ENCODE measurements at regions not wholly inside any gene's neighbourhood (a gene's known extent, or its start where the extent isn't known, plus 50 kb on each side); places are given as distances from the start of the nearest gene placed in this dataset.

DNA sequence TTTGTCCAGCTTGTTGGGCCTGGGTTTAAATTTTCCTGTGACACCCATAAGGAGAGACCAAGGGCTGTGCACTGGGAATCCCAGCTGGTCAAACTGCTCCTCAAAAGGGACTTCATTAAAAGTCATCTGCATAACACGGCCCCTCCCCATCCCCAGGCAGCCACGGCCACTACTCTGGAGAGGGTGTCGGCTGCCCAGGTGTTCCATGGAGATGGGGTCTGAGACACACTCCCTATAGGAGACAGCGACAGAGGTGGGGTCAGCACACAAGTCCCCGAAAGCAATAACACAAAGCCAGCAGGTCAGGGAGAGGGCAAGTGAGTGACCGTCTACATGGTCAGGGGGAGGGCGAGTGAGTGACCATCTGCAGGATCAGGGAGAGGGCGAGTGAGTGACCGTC is 75.6 kb upstream of the BCL11B start:
- no peak for DNase-seq (ENCODE audit: low spot score)

DNA sequence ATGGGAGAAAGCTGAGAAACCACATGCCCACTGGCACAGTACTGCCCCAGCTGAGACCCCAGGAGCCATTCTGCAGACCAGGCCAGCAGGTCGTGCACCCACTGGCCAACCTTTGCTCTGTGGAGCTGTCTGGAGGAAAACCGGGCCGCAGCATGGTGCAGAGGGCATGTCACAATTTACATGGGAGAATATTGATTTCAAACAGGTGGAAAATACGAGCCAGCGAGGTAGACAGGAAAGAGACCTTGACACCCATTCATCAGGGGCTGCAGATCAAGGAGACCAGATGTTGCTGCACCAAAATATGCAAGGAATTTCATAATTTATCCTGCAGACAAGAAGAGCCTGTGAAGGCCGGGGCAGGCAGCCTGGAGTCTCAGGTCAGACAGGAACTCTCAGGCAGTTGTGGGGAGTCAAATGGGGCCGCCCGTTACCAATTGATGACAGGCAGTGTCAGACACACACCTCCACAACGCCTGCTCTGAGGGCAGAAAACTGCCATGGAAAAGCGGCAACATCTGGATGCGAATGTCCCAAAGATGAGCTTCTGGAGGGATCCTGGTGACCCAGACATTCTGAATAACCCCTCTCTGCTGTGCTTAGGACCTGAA is 74.6 kb upstream of the BCL11B start:
- no peak for DNase-seq (ENCODE audit: low spot score)

DNA sequence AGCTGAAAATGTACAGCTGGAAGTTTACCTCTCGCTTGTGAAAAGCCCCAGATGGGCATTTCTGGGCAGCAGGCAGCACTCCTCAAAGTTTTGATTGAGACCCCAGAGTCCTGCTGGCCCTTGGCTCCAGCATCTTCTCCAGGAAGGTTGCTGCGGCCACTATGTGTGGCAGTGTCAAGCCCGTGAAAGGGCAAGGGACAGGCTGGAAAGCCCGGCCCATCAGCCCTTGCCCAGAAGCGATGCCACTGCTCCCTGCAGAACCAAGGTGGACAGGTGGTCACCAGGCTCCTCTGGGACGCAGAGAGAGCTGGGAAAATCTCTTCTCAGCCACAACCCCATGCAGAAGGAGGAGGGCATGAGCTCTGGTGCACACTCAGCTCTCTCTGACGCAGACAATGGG is 73.5 kb upstream of the BCL11B start:
- no peak for DNase-seq (ENCODE audit: low spot score)

DNA sequence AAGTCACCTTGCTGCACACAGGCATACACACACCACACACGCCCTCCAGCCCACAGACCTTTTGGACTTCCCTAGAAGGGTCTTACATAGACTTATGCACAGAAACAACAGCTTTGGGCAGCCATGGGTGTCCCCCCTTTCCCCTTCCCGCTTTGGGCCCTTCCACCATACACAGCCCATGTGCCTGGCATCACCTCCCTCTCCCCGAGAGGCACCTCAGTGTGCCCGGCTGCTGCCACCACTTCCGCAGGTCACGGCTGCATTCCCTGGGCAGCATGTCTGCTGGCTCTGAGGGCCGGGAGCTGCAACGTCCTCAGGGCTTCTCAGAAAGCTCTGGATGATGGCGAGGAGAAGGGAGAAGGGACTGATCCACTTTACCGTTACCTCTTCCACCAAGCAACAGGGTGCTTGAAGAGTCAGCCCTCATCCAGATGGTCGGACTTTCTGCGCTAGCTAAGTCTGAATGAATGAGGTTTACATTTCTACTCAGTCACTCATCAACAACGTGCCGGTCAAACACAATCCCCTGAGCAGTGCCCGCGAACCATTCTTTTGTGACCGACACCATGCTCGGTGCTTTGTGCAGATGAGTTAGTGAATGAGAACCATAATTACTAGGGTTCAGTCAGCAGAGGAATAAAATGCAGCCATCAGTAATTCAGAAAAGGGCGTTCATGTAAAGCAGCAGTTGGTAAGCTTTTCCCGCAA is 72.2 kb upstream of the BCL11B start:
- no peak for DNase-seq (ENCODE audit: low spot score)

DNA sequence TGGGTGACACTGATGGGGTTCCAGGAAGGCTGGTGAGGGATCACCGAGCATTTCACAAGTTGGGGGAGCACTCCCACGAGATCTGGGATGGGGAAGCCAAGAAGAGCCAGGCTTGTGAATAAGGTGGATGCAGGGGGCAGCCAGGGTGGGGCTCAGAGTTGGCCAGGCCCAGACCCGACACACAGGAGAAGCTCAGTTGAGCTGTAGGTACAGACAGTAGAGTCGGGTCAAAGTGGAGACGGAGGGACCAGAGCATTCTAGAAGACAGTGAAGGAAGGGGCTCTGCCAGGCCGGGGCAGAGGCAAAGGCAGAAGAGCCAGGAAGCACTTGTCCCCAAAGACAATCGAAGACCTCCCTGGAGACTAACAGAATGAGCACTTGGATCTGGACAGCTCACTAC is 70.9 kb upstream of the BCL11B start:
- DNase-seq (ENCODE audit: low spot score): no peak

DNA sequence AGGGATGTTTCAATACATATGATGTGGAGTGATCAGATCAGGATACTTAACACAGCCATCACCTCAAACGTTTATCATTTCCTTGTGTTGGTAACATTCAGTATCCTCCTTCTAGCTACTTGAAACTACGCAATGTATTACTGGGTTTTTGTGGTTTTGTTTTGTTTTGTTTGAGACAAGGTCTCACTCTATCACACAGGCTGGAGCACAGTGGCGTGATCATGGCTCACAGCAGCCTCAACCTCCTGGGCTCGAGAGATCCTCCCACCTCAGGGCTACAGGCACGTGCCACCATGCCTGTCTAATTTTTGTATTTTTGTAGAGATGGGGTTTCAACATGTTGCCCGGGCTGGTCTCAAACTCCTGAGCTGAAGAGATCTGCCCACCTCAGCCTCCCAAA is 70.2 kb upstream of the BCL11B start:
- DNase-seq (ENCODE audit: low spot score): no peak

DNA sequence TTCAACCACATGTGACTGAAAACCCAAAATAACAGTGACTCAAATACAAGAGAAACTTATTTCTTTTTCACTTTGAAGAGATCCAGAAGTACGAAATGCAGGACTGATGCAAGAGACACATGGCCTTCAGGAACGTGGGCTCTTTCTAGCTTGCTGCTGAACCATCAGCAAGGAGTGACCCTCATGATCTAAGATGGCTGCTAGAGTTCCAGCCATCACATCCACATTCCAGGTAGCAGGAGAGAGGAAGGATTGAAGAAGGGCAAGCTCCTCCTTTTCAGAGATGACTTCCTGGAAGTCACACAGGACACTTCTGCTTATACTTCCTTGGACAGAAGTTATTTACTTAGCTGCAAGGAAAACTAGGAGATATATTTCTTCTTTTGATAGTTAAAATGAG is 67.6 kb upstream of the BCL11B start:
- DNase-seq (ENCODE audit: low spot score): no peak

DNA sequence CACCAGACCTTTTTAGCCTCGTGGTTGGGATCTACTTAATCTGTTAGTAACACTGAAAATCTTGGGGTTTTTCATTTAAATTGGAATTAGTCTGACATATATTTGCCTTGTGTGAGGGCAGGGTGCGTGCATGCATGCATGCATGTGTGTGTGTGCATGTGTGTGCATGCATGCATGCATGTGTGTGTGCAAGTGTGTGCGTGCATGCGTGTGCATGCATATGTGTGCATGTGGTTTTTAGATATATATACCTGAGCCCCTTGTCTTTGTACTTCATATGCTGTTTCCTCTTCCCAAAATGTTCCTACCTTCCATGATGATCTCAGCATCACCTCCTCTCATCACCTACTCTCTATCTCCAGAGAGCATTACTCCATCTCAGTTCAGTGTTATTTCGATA is 66.3 kb upstream of the BCL11B start:
- DNase-seq (ENCODE audit: low spot score): no peak

DNA sequence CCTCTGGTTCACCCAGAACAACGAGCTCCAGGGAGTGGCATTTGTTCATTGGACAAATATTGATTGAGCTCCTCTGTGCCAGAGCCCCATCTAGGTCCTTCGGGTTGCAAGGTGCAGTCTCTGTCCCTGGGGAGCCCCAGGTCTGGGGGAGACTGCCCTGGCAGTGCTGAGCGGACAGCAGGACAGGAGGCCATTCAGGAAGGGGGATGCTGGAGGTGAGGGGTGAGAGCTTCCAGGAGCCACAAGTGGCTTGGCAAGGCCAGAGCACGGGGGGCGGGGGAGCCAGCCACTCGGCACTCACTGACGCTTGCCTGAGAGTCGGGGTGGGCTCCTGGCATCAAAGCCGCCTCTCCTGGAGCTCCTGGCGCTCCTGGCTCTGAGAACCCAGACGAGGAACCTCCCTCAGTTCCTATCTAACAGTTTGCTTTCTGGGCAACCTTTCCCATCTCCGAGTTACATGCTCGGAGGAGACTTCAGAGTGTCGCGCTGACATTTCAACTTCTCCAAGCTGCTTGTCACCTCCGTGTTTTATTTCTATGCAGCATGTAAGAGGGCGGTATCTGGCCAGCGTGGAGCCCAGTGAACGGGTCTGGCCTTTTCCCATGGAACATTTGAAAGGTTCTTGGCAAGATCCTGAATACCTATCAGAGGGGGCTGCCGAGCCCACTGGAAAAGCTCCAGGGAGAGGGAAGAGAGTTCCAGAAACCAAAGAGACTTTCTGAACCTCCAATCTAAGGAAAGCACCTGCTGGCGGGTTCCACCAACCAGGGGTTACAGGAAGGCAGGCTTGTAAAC is 62.0 kb upstream of the BCL11B start:
- no peak for DNase-seq (ENCODE audit: low spot score)

DNA sequence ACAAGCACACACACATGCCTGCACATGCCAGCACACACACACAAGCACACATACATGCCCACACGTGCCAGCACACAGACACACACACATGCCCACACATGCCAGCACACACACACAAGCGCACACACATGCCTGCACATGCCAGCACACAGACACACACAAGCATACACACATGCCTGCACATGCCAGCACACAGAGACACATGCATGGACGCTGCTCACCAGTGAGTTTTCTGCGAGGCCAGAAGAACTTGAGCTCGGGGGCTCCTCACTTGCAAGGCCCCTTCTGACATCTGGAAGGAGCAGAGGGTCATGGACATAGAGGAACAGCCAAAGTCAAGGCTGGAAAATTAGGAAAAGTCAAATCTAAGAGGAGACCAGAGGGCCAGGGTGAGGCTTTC is 61.2 kb upstream of the BCL11B start:
- DNase-seq (ENCODE audit: low spot score): no peak

DNA sequence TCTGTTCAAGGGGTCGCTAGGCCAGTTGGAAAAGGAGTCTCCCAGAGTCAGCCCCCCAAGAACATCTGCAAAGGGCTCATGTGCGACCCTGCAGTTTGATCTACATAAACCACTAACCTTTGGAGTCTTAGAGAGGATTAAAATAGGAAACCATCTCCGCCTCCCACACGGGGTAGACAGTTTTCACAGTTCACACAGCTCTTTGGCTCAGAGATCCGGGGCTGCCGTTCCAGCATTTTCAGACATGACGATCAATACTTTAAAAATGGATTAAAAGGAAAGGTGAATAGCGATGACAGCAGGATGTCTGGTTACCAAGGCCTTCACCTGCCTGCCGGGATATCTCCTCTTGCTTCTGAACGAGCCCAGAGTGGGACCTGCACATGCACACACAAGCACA is 59.8 kb upstream of the BCL11B start:
- DNase-seq (ENCODE audit: low spot score): no peak

DNA sequence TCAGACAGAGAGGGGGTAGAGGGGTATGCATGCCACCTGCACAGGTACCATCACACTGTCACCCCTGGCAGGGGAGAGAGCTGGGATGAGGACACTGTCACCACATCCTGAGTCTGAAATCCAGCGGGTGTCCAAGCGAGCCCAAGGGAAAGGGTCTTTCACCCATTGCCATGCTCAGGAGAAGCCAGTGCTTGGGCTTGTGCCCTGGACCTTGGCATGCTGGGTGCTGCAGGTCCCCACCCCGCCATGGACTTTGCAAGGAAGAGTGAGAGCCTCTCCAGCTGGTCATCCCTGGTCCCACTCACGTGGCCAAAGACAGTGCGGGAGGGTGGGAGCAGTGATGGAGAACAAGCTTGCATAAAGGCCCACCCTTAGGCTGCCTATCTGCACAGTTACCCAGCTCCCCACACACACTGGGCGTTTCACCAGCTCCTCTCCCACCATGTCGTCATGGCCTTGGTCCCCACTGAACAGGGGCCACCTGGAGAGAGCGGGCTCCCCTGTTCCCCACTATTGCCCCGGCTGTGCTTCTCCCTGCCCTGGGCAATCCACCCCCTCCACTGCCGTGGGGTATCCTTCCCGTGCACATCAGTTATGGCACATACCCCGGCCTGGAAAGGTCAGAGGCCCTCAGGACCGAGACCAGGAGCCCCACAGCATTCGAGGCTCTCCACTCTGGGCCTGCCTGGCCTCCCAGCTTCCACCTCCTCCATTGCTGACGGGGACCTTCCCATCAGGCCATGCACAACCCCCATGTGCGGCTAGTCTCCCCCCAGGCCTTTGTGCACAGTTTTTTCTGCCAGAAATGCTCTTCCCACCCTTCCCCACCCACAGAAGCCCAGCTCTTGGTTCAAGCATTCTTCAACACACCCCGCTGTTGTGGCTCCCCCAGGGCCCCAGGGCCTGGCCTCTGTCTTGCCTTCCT is 58.6 kb upstream of the BCL11B start:
- DNase-seq (ENCODE audit: low spot score): no peak

DNA sequence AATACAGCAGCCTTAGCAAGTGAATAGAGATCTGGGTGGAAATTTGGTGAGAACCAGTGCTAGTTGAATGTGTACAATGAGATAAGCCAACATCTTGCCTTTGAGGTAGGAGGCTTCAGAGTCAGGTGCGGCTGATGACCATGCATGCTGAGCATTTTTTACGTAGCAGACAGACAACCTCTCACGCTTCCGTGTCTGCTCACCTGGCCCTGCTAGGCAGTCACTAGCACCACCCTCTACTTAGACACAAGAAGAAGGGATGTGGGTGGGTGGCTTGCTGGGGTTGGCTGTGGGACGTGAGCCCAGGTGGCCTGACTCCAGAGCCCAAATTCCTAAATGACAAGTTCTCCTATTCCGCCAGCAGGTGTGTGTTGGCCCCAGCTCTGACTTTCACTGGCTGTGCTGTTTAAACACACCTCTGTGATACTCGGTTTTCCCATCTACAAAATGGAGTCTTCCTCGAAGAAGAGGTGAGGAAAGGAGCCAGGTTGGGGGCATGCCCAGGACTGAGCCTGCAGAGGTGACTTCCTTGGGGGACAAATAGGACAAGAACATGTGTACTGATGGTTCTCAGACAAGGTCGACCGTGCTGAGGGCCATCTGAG is 57.8 kb upstream of the BCL11B start:
- no peak for DNase-seq (ENCODE audit: low spot score)

DNA sequence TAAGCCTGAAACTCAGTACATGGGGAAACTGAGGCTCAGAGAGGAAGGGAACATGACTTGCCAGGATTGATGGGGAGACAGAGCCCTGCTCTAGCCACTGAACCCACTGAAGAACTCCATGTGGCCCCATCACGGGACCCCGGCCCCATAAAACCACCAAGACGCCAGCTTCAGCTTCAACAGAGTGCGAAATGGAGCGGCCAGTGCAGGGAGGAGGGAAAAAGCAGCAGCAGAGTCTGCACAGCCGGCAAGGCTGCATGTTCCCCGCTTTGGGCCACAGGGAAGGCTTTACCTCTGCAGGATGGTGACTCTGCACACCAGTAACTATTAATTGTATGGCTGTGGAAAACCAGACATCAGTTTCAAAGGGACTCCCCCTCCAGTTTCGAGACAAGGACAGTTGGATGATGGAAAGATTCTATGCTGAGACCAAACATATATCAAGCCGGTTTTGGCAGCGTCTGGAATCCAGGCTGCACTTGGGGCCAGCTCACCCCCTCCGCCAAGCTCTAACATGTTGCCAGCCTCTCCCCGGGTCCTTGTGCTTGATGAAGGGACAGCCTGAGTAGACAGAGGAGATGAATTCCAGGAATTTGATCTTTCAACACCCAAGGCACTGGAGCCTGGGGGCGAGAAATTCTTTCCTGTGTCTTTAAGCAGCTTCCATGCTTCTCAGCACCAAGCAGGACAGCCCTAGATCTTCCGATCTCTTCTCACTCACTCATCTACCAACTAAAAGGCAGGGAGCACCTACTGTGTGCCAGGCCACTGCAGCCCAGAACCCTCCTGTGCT is 55.7 kb upstream of the BCL11B start:
- DNase-seq (ENCODE audit: low spot score): no peak

DNA sequence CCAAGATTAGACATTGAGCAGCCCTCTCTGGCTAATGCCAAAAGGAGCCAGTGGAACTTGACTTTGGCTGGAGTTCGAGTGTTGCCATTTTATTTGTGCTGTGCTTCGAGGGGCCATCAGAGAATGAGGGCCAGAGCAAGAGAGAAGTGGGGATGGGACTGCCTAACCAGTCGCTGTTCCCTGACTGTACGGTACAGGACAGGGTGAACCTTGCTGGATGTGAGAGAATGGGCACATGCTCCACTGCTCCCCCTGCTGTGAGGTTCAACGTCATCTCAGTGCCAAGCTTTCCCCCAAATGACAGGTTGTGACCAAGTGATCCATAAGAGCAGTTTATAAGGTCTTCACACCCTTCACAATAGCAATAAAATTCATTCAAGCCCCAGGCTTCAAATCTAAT is 55.1 kb upstream of the BCL11B start:
- no peak for DNase-seq (ENCODE audit: low spot score)

DNA sequence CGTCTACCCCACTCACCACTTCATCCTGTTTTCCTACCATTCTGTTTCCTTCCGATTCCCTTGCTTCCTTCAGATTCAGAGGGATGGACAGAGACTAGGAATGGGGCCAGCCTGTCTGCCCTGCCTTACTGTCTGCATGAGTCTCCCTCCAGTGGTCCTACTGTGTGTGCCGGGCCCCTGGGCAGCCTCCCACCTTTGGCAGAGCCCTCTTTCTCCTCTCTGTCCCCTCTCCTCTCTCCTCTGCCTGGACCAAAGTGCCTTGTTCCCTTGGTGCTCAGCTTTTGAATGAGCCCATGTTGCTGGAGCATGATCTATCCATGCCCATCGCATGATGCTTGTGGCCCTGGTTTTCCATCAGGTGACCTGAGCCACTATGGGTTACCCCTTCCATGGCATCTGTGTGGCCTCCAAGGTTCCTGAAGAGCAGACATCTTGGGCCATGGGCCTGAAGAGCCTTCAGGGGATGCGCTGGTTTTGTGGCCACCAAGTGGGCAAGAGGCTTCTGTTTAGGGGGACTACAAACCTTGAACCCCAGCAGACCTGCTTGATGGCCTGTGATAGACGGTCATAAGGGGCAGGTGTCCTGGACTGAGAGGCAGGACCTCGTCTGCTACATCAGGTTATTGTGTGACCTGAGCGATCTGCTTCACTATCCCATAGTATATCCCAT is 54.2 kb upstream of the BCL11B start:
- DNase-seq (ENCODE audit: low spot score): no peak

DNA sequence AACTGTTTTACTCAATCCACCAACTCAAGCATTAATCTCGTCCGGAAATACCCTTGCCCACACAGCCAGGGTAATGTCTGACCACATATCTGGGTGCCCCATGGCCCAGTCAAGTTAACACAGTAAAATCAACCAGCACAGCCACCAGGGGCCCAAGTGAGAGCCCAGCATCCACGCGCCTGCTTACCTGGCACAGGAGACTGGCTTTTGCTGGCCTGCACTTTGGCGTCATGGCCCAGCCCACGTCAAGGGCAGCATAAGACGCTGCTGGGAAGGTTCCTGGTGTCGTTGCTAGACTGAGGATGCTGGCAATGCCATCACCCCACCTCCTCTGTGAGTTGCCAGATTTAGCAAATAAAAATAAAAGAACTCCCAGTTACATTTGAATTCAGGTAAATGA is 53.6 kb upstream of the BCL11B start:
- DNase-seq (ENCODE audit: low spot score): no peak

DNA sequence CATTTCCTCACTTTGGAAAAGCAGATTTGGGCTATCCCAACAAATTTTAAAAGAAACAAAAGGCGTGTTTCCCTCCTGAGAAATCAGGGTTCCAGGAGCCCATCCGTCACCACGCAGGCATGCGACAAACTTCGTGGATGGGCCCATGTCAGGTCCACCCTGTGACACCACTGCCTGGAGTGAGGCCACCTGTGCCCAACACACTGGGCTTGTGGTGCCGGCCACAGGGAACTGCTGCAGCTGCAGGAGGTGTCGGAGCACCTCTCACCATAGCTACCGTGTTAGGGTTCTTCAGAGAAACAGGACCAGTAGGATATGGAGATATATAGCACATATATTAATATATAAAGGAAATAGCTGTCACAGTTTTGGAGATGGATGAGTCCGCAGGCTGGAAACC is 53.0 kb upstream of the BCL11B start:
- DNase-seq (ENCODE audit: low spot score): no peak

DNA sequence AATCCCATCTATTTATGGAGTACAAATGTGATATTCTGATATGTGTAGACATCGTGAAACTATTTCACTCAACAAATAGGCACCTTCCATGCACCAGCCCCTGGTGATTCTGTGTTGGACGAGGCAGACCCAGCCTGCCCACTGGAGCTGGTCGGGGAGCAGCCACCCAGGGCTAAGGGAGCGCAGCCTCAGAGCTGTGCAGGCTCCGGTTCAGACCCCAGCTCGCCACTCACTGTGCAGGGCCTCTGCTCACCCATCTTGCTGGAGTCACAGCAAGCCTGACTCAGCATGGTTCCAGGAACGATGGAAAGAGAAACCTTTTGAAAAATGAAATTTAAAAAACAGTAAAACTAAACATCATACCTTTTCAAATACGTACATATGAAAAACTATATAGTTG is 52.3 kb upstream of the BCL11B start:
- DNase-seq (ENCODE audit: low spot score): no peak

DNA sequence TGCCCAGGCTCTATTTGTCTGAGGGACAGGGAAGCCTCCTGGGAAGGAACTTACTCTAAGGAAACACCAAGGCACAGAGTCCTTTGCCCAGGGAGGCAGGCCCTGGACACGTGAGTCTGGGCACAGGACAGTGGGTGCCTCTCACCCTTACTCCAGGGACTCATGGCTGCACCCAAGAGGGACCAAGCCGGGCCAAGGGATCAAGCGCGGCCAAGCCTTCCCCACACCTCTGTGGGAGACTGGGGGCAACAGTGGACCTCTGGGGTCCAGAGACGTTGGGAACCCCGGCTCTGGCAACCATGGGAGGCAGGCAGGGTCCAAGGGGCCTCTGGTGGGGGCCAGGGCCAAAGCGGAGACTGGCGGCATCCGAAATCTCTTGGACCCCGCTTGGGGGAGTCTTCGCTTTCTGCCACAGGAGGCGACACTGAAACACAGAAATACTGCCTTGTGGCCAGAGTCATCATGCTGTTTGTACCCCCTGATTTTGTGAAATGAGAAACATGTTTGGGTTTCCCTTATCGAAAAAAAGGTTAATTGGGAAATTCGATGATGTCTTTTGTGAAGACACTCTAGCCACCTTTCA is 51.7 kb upstream of the BCL11B start:
- no peak for DNase-seq (ENCODE audit: low spot score)
